ENCODE measurements at regions not wholly inside any gene's neighbourhood (a gene's known extent, or its start where the extent isn't known, plus 50 kb on each side); places are given as distances from the start of the nearest gene placed in this dataset.
A peak's percentile ranks its signal among the peaks of the same experiment; 100 is the strongest.

DNA sequence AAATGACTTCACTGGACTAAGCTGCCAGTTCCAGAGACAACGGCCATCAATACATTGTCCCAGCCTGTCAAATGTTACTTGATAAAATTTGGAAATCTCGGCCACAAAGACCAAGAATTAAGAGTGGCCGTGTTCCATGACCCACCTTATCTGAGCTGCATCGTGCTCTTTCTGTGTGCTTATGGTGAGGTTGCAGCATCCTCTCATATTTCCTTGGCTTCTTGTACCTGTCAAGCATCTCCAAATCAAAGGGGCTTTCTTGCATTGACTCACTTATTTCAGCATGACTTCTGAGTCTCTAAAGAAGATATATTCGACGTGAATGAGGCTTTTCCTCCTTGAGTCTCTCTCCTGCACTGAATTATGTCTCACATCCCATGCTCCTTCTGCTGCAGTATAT is 421.7 kb downstream of the MCTP2 start:
- no peak for TF ChIP-seq CTCF (IDR thresholded peaks at IDR 0.05; ENCODE audit: borderline replicate concordance, insufficient read depth, low read depth, low read length)
- H3K4me3 ChIP-seq (ENCODE audit: low read depth, low read length), result no peak overlapping the region

- no peak overlapping the region for H3K4me3 ChIP-seq (ENCODE audit: low read depth, low read length)
- TF ChIP-seq CTCF (IDR thresholded peaks at IDR 0.05; ENCODE audit: borderline replicate concordance, insufficient read depth, low read depth, low read length), result no peak
Measured at GRCh38 chr15:94655249-94655880, 424.0 kb downstream of the MCTP2 start.

DNA sequence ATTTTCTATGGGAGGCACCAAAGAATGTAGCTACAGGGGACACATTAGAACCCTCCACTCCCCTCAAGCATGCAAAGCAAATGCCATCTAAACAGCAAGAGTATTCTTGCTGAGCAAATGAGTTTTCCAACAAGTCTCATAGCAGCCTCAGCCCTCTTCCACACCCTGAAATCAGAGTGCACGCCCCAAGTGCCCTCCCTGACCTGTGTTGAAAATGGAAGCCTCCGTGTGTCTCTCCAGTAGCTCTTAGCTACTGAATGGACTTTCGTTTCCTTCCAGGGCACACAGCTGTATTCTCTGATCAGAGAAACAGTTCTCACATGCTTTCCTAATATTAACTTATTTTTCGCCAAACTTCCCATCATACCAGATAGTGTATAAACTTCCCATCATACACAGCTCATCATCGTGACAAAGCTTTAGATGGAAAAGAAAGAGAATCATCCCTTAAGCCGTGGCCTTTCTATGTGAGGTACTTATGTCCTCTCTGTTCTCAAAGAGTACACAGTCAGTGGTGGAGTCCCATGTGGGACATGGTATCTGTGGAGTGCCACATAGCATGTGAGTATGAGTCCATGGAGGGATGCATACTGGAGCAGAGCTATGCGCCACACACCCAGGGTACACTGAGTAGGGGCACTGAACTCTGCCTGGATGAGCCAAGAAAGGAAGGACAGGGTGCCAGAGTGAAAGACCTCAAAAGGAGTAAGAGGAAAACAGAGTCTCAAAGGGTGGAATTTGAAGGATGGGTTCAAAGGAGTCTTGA is 434.5 kb downstream of the MCTP2 start:
- no peak for TF ChIP-seq CTCF (IDR thresholded peaks at IDR 0.05; ENCODE audit: borderline replicate concordance, insufficient read depth, low read depth, low read length)
- H3K4me3 ChIP-seq (ENCODE audit: low read depth, low read length), result no peak overlapping the region

- TF ChIP-seq CTCF (IDR thresholded peaks at IDR 0.05; ENCODE audit: borderline replicate concordance, insufficient read depth, low read depth, low read length), result no peak
Measured at GRCh38 chr15:94666553-94666952, 435.2 kb downstream of the MCTP2 start.

DNA sequence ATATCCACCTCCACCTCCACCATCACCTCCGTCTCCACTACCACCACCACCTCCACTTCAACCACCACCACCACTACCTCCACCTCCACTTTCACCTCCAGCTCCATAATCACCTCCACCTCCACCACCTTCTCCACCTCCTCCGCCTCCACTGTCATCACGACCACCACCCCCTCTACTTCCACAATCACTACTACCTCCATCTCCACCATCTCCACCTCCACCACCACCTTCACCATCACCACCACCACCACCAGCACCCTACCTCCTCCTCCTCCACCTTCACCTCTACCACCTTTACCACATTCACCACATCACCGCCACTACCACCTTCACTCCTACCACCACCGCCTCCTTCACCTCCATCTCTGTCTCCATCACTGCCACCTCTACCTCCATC is 435.7 kb downstream of the MCTP2 start:
- no peak for TF ChIP-seq CTCF (IDR thresholded peaks at IDR 0.05; ENCODE audit: borderline replicate concordance, insufficient read depth, low read depth, low read length)
- H3K4me3 ChIP-seq (ENCODE audit: low read depth, low read length), result no peak overlapping the region

More at GRCh38 chr15:94666553-94666952, 435.2 kb downstream of the MCTP2 start:
- H3K4me3 ChIP-seq (ENCODE audit: low read depth, low read length), result no peak overlapping the region

- H3K4me3 ChIP-seq (ENCODE audit: low read depth, low read length), result no peak overlapping the region
Measured at GRCh38 chr15:94670438-94671034, 439.2 kb downstream of the MCTP2 start.

More at GRCh38 chr15:94670438-94671034, 439.2 kb downstream of the MCTP2 start:
- peak; percentile 37; the same call in 1 of the 2 replicates for TF ChIP-seq CTCF (IDR thresholded peaks at IDR 0.05; ENCODE audit: borderline replicate concordance, insufficient read depth, low read depth, low read length)
